Vagina (tissue), 2 donors: ENCODE measurements at regions not wholly inside any gene's neighbourhood (a gene's known extent, or its start where the extent isn't known, plus 50 kb on each side); places are given as distances from the start of the nearest gene placed in this dataset.
"Not testable (repeated sequence)": the region's sequence is repeated elsewhere in the genome, so short reads cannot be mapped to it uniquely, and the experiment has no call there.

ENCODE experiments used
- DNase-seq, 2 donors: peaks; one replicate each; pipeline ENCODE4 v3.0.0-alpha.2; 2017; ENCODE audit errors: extremely low spot score in 2 of 2
- H3K27ac ChIP-seq: fragments of 200-600 bp; sonication (generic); one replicate; pipeline ENCODE4 v1.5.1; 2019
- H3K27me3 ChIP-seq: fragments of 200-600 bp; sonication (generic); one replicate; pipeline ENCODE4 v1.5.1; 2019
- H3K36me3 ChIP-seq, 2 donors: fragments of 200-600 bp; sonication (generic); one replicate each; pipeline ENCODE4 v1.5.1; 2017 to 2019
- H3K4me1 ChIP-seq: fragments of 200-600 bp; sonication (generic); one replicate; pipeline ENCODE4 v1.5.1; 2019
- H3K4me3 ChIP-seq, 2 donors: fragments of 200-600 bp; sonication (generic); 1 replicate in 1 of 2; 2 replicates in 1 of 2; pipeline ENCODE4 v1.5.1; 2016 to 2019
- H3K9me3 ChIP-seq: fragments of 200-600 bp; sonication (generic); one replicate; pipeline ENCODE4 v1.5.1; 2019
- CTCF ChIP-seq, 3 experiments: fragments of 450-650 bp in 2 of 3; fragments of 200-600 bp in 1 of 3; sonication (generic) in 1 of 3; IDR thresholded peaks; one replicate each; pipeline ENCODE4 v1.5.1; 2017 to 2019; ENCODE audit warnings: antibody characterized with exemption in 3 of 3, mild to moderate bottlenecking in 2 of 3, moderate library complexity in 2 of 3
- intact Hi-C: fragments of 100-400 bp; cut with DNase I; formaldehyde crosslinking; loops from one replicate; pipeline ENCODE4 v1.15.1; 2023

- DNase-seq, H3K4me1 ChIP-seq, H3K4me3 ChIP-seq, H3K36me3 ChIP-seq, intact Hi-C loops, H3K27ac ChIP-seq, H3K27me3 ChIP-seq, H3K9me3 ChIP-seq: not testable (repeated sequence)
These were observed 76.9 kb upstream of the HNRNPA1L2 start for GRCh38 chr13:52565324-52565723.

- H3K4me1 ChIP-seq, intact Hi-C loops, H3K36me3 ChIP-seq, DNase-seq, H3K9me3 ChIP-seq, H3K27me3 ChIP-seq, H3K4me3 ChIP-seq, H3K27ac ChIP-seq: not testable (repeated sequence)
- TF ChIP-seq CTCF (IDR thresholded peaks at IDR 0.05), result peak in 1 of 3 experiments; percentile 32
These were observed 72.2 kb upstream of the HNRNPA1L2 start for GRCh38 chr13:52569904-52570602.

- H3K36me3 ChIP-seq, H3K4me3 ChIP-seq, H3K27ac ChIP-seq, H3K9me3 ChIP-seq, DNase-seq, H3K27me3 ChIP-seq, intact Hi-C loops, H3K4me1 ChIP-seq: not testable (repeated sequence)
These were observed 71.1 kb upstream of the HNRNPA1L2 start for GRCh38 chr13:52571163-52571562.

GRCh38 chr13:52582962-52583361, 59.3 kb upstream of the HNRNPA1L2 start:
- H3K36me3 ChIP-seq, H3K4me3 ChIP-seq, H3K4me1 ChIP-seq, H3K9me3 ChIP-seq, intact Hi-C loops, DNase-seq, H3K27me3 ChIP-seq, H3K27ac ChIP-seq: not testable (repeated sequence)
